ENCODE measurements at regions not wholly inside any gene's neighbourhood (a gene's known extent, or its start where the extent isn't known, plus 50 kb on each side); places are given as distances from the start of the nearest gene placed in this dataset.

GRCh38 chr2:200747668-200748618, 63.8 kb upstream of the BZW1 start:
- H3K79me2 ChIP-seq: no peaks in the 10 kb centered on the region
- peak overlapping the region; percentile 62 for H3K4me2 ChIP-seq
- peak overlapping the region; percentile 76 for H3K27ac ChIP-seq
- H3K36me3 ChIP-seq (replicated peaks; ENCODE audit: insufficient read depth, low read depth): no peaks in the 10 kb centered on the region
- no peaks in the 10 kb centered on the region for H4K20me1 ChIP-seq (ENCODE audit: insufficient read depth, poor library complexity, severe bottlenecking)
- no peak overlapping the region for H3K4me3 ChIP-seq
- peaks cover 27% of the 10 kb centered on the region for H3K4me1 ChIP-seq (ENCODE audit: insufficient read depth)
- H3K27me3 ChIP-seq: no peaks in the 10 kb centered on the region
- H3K9me3 ChIP-seq (ENCODE audit: low read depth): no peaks in the 10 kb centered on the region
- H2AFZ ChIP-seq: peak overlapping the region; percentile 9
- DNase-seq (ENCODE audit: low spot score): peak; percentile 59
- H3K9me2 ChIP-seq (replicated peaks; ENCODE audit: insufficient read depth): no peaks in the 10 kb centered on the region
- 10% methylated on average over 16 of the region's 16 CpGs for WGBS (ENCODE audit: low lambda C conversion rate, missing lambda C conversion rate)
- TF ChIP-seq CTCF (IDR thresholded peaks at IDR 0.05; ENCODE audit: poor library complexity) (no peak), EZH2phosphoT487 (IDR thresholded peaks at IDR 0.05; ENCODE audit: low read depth, severe bottlenecking, unreplicated experiment) (no peak), EZH2 (IDR thresholded peaks at IDR 0.05; ENCODE audit: borderline replicate concordance) (no peak)

- H3K9me2 ChIP-seq (replicated peaks; ENCODE audit: insufficient read depth): no peaks in the 10 kb centered on the region
- no peaks in the 10 kb centered on the region for H4K20me1 ChIP-seq (ENCODE audit: insufficient read depth, poor library complexity, severe bottlenecking)
- no peaks in the 10 kb centered on the region for H3K36me3 ChIP-seq (replicated peaks; ENCODE audit: insufficient read depth, low read depth)
- no peak overlapping the region for H3K4me3 ChIP-seq
- peak overlapping the region; percentile 62 for H3K4me2 ChIP-seq
- peak overlapping the region; percentile 76 for H3K27ac ChIP-seq
- no peak for TF ChIP-seq EZH2 (IDR thresholded peaks at IDR 0.05; ENCODE audit: borderline replicate concordance)
- TF ChIP-seq EZH2phosphoT487 (IDR thresholded peaks at IDR 0.05; ENCODE audit: low read depth, severe bottlenecking, unreplicated experiment): no peak
- TF ChIP-seq CTCF (IDR thresholded peaks at IDR 0.05; ENCODE audit: poor library complexity): no peak
- 92% methylated on average over 4 of the region's 4 CpGs for WGBS (ENCODE audit: low lambda C conversion rate, missing lambda C conversion rate)
- no peak for DNase-seq (ENCODE audit: low spot score)
- H3K4me1 ChIP-seq (ENCODE audit: insufficient read depth): peaks cover 27% of the 10 kb centered on the region
- H3K9me3 ChIP-seq (ENCODE audit: low read depth): no peaks in the 10 kb centered on the region
- H3K27me3 ChIP-seq: no peaks in the 10 kb centered on the region
- H3K79me2 ChIP-seq: no peaks in the 10 kb centered on the region
- no peak overlapping the region for H2AFZ ChIP-seq
Measured at GRCh38 chr2:200748779-200749178, 62.9 kb upstream of the BZW1 start.

GRCh38 chr2:200749631-200750322, 61.9 kb upstream of the BZW1 start:
- H3K4me1 ChIP-seq (ENCODE audit: insufficient read depth): peaks cover 27% of the 10 kb centered on the region
- no peaks in the 10 kb centered on the region for H4K20me1 ChIP-seq (ENCODE audit: insufficient read depth, poor library complexity, severe bottlenecking)
- H3K9me2 ChIP-seq (replicated peaks; ENCODE audit: insufficient read depth): no peaks in the 10 kb centered on the region
- no peaks in the 10 kb centered on the region for H3K27me3 ChIP-seq
- no peak overlapping the region for H3K4me2 ChIP-seq
- no peak overlapping the region for H3K27ac ChIP-seq
- TF ChIP-seq CTCF (IDR thresholded peaks at IDR 0.05; ENCODE audit: poor library complexity): no peak
- no peak for TF ChIP-seq EZH2 (IDR thresholded peaks at IDR 0.05; ENCODE audit: borderline replicate concordance)
- TF ChIP-seq EZH2phosphoT487 (IDR thresholded peaks at IDR 0.05; ENCODE audit: low read depth, severe bottlenecking, unreplicated experiment): no peak
- H3K36me3 ChIP-seq (replicated peaks; ENCODE audit: insufficient read depth, low read depth): no peaks in the 10 kb centered on the region
- H3K9me3 ChIP-seq (ENCODE audit: low read depth): no peaks in the 10 kb centered on the region
- no peak overlapping the region for H2AFZ ChIP-seq
- no peak for DNase-seq (ENCODE audit: low spot score)
- no peaks in the 10 kb centered on the region for H3K79me2 ChIP-seq
- H3K4me3 ChIP-seq: no peak overlapping the region
- WGBS (ENCODE audit: low lambda C conversion rate, missing lambda C conversion rate): 97% methylated on average over 4 of the region's 4 CpGs

Measured in hepatocyte (in vitro differentiated cells).